DOHH2 (cell line): ENCODE measurements at regions not wholly inside any gene's neighbourhood (a gene's known extent, or its start where the extent isn't known, plus 50 kb on each side); places are given as distances from the start of the nearest gene placed in this dataset.

Experiments used
- H3F3A ChIP-seq: fragments of 200-600 bp; sonication (generic), shearing (Covaris generic); 2 replicates; pipeline ENCODE4 v1.6.0; 2016; ENCODE audit warnings: antibody characterized with exemption, mild to moderate bottlenecking; ENCODE audit not compliant: control insufficient read depth, insufficient read depth
- H3K27ac ChIP-seq: fragments of 200-600 bp; sonication (generic); 2 replicates; pipeline ENCODE4 v1.5.1; 2014; ENCODE audit warnings: low read depth, mild to moderate bottlenecking, low read length, moderate library complexity
- H3K27me3 ChIP-seq: fragments of 200-600 bp; sonication (generic); 2 replicates; pipeline ENCODE4 v1.6.1; 2014; ENCODE audit warnings: mild to moderate bottlenecking, low read length, mixed read lengths; ENCODE audit not compliant: control insufficient read depth
- H3K36me3 ChIP-seq: fragments of 200-600 bp; sonication (generic); 2 replicates; pipeline ENCODE4 v1.6.1; 2014; ENCODE audit warnings: mild to moderate bottlenecking, low read length, moderate library complexity, mixed read lengths; ENCODE audit not compliant: control insufficient read depth
- H3K4me1 ChIP-seq: fragments of 200-600 bp; sonication (generic); 2 replicates; pipeline ENCODE4 v1.6.1; 2014; ENCODE audit warnings: mild to moderate bottlenecking, low read length, mixed read lengths; ENCODE audit not compliant: control insufficient read depth
- H3K4me2 ChIP-seq: fragments of 200-600 bp; sonication (generic); 2 replicates; pipeline ENCODE4 v1.6.0; 2014; ENCODE audit warnings: mild to moderate bottlenecking, low read length, moderate library complexity
- H3K4me3 ChIP-seq: fragments of 200-600 bp; sonication (generic); 2 replicates; pipeline ENCODE4 v1.5.1; 2014; ENCODE audit warnings: mild to moderate bottlenecking, low read length, mixed read lengths
- H3K79me2 ChIP-seq: fragments of 200-600 bp; sonication (generic); 2 replicates; pipeline ENCODE4 v1.6.1; 2014; ENCODE audit warnings: mild to moderate bottlenecking, low read length, mixed read lengths; ENCODE audit not compliant: control insufficient read depth
- H3K9me2 ChIP-seq: fragments of 200-600 bp; sonication (generic); replicated peaks from 2 replicates; pipeline ENCODE4 v1.6.1; 2014; ENCODE audit warnings: mild to moderate bottlenecking, low read length, mixed read lengths; ENCODE audit not compliant: control insufficient read depth
- H3K9me3 ChIP-seq: fragments of 200-600 bp; sonication (generic); 2 replicates; pipeline ENCODE4 v1.6.1; 2014; ENCODE audit warnings: antibody characterized with exemption, low read length, mixed read lengths; ENCODE audit not compliant: control insufficient read depth, insufficient read depth
- H4K20me1 ChIP-seq: fragments of 200-600 bp; sonication (generic); 2 replicates; pipeline ENCODE4 v1.6.0; 2014; ENCODE audit warnings: low read depth, mild to moderate bottlenecking, antibody characterized with exemption, low read length, moderate library complexity; ENCODE audit not compliant: control insufficient read depth, insufficient read depth
- CTCF ChIP-seq: fragments of 200-600 bp; sonication (generic); IDR thresholded peaks from one replicate; pipeline ENCODE4 v1.5.1; 2014; ENCODE audit warnings: antibody characterized with exemption, mild to moderate bottlenecking, low read depth, low read length; ENCODE audit not compliant: poor library complexity, severe bottlenecking
- EZH2phosphoT487 ChIP-seq: fragments of 200-600 bp; sonication (generic); IDR thresholded peaks from 2 replicates; pipeline ENCODE4 v1.6.1; 2017; ENCODE audit warnings: borderline replicate concordance, mild to moderate bottlenecking, antibody characterized with exemption, low read length, moderate library complexity, mixed read lengths

- Histone ChIP-seq H3K9me2 (no peaks in the 10 kb centered on the region), H3F3A (no peaks in the 10 kb centered on the region), H3K27ac (no peak overlapping the region), H3K4me3 (no peak overlapping the region), H3K79me2 (no peaks in the 10 kb centered on the region), H3K4me2 (no peak overlapping the region), H3K27me3 (0 out of 2 replicates have a peak, but pooled peaks cover 2% of the 10 kb centered on the region), H3K9me3 (no peaks in the 10 kb centered on the region), H3K36me3 (no peaks in the 10 kb centered on the region), H4K20me1 (no peaks in the 10 kb centered on the region), H3K4me1 (no peaks in the 10 kb centered on the region)
- TF ChIP-seq EZH2phosphoT487, result no peak
- no peak for TF ChIP-seq CTCF
These were observed 324.5 kb upstream of the UBE2E3 start for GRCh38 chr2:180655842-180656454.

- no peaks in the 10 kb centered on the region for H3F3A ChIP-seq
- no peaks in the 10 kb centered on the region for H3K4me1 ChIP-seq
- H3K36me3 ChIP-seq, result no peaks in the 10 kb centered on the region
- TF ChIP-seq EZH2phosphoT487, result no peak
- TF ChIP-seq CTCF, result no peak
- H4K20me1 ChIP-seq, result no peaks in the 10 kb centered on the region
- H3K27me3 ChIP-seq, result 0 out of 2 replicates have a peak, but pooled peaks cover 2% of the 10 kb centered on the region
- H3K4me2 ChIP-seq, result no peak overlapping the region
- H3K9me3 ChIP-seq, result no peaks in the 10 kb centered on the region
- H3K9me2 ChIP-seq, result no peaks in the 10 kb centered on the region
- no peak overlapping the region for H3K27ac ChIP-seq
- no peaks in the 10 kb centered on the region for H3K79me2 ChIP-seq
- no peak overlapping the region for H3K4me3 ChIP-seq
These were observed 325.0 kb upstream of the UBE2E3 start for GRCh38 chr2:180655393-180655792.

- Histone ChIP-seq H4K20me1 (no peaks in the 10 kb centered on the region), H3K9me3 (no peaks in the 10 kb centered on the region), H3K9me2 (no peaks in the 10 kb centered on the region), H3K36me3 (no peaks in the 10 kb centered on the region), H3K27ac (no peak overlapping the region), H3K4me1 (no peaks in the 10 kb centered on the region), H3K27me3 (0 out of 2 replicates have a peak, but pooled peaks cover 2% of the 10 kb centered on the region), H3K79me2 (no peaks in the 10 kb centered on the region), H3K4me2 (no peak overlapping the region), H3K4me3 (no peak overlapping the region), H3F3A (no peaks in the 10 kb centered on the region)
- TF ChIP-seq EZH2phosphoT487 (no peak), CTCF (no peak)
These were observed 326.9 kb upstream of the UBE2E3 start for GRCh38 chr2:180653481-180653880.
